ENCODE measurements at regions not wholly inside any gene's neighbourhood (a gene's known extent, or its start where the extent isn't known, plus 50 kb on each side); places are given as distances from the start of the nearest gene placed in this dataset.
"Not testable (repeated sequence)": the region's sequence is repeated elsewhere in the genome, so short reads cannot be mapped to it uniquely, and the experiment has no call there.

GRCh38 chr5:58314356-58315210, 145.3 kb downstream of the PLK2 start:
- no peak for ATAC-seq
- H3K4me3 ChIP-seq, result no peak overlapping the region
- no peaks in the 10 kb centered on the region for H3K9me3 ChIP-seq
- no peak overlapping the region for H3K27ac ChIP-seq
- no peak for DNase-seq
- H3K36me3 ChIP-seq (replicated peaks in 1 of 2; ENCODE audit: insufficient read depth in 1 of 2, low read depth in 2 of 2), result no peaks in the 10 kb centered on the region
- 75 to 83% methylated on average over 4 of the region's 4 CpGs for WGBS, 2 donors
- no peak for TF ChIP-seq POLR2A (IDR thresholded peaks at IDR 0.05)
- TF ChIP-seq, protein P1, sequence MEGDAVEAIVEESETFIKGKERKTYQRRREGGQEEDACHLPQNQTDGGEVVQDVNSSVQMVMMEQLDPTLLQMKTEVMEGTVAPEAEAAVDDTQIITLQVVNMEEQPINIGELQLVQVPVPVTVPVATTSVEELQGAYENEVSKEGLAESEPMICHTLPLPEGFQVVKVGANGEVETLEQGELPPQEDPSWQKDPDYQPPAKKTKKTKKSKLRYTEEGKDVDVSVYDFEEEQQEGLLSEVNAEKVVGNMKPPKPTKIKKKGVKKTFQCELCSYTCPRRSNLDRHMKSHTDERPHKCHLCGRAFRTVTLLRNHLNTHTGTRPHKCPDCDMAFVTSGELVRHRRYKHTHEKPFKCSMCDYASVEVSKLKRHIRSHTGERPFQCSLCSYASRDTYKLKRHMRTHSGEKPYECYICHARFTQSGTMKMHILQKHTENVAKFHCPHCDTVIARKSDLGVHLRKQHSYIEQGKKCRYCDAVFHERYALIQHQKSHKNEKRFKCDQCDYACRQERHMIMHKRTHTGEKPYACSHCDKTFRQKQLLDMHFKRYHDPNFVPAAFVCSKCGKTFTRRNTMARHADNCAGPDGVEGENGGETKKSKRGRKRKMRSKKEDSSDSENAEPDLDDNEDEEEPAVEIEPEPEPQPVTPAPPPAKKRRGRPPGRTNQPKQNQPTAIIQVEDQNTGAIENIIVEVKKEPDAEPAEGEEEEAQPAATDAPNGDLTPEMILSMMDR (IDR thresholded peaks at IDR 0.05), result no peak
- intact Hi-C loops (cut with DNase I), result no loop called here
- H3K4me1 ChIP-seq, result no peaks in the 10 kb centered on the region
- no peaks in the 10 kb centered on the region for H3K27me3 ChIP-seq

- TF ChIP-seq POLR2A (IDR thresholded peaks at IDR 0.05), result no peak
- TF ChIP-seq, protein P1 (IDR thresholded peaks at IDR 0.05), result no peak
- ATAC-seq, result no peak
- 76 to 88% methylated on average over 5 of the region's 5 CpGs for WGBS, 2 donors
- H3K4me3 ChIP-seq, result no peak overlapping the region
- no peak overlapping the region for H3K27ac ChIP-seq
- DNase-seq, result no peak
- no peaks in the 10 kb centered on the region for H3K4me1 ChIP-seq
- no peaks in the 10 kb centered on the region for H3K36me3 ChIP-seq (replicated peaks in 1 of 2; ENCODE audit: insufficient read depth in 1 of 2, low read depth in 2 of 2)
- intact Hi-C loops (cut with DNase I), result no loop called here
- no peaks in the 10 kb centered on the region for H3K9me3 ChIP-seq
- H3K27me3 ChIP-seq, result no peaks in the 10 kb centered on the region
Observed at GRCh38 chr5:58312299-58312698, 147.6 kb downstream of the PLK2 start.

DNA sequence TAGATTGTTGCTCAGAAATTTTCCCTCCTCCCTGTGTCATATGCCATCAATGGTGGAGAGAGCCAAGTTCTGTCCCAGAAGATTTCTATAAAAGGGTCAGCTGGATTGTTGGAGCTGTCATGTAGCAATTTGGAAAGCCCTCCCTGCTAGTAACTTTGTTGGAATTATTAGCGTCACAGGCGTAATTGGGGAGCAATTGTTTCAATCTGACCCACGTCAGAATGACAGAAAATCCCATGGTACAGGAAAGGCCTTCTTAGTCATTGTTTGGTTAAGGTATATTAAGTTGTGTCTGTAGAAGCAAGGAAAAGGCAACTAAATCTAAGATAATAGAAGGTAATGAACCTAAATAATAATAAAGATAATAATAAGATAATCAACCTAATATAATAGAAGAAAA, 148.4 kb downstream of the PLK2 start:
- H3K4me1 ChIP-seq, result no peaks in the 10 kb centered on the region
- no peak for ATAC-seq
- 93 to 97% methylated on average over 3 of the region's 3 CpGs for WGBS, 2 donors
- intact Hi-C loops (cut with DNase I), result no loop called here
- no peak overlapping the region for H3K4me3 ChIP-seq
- TF ChIP-seq, protein P1 (IDR thresholded peaks at IDR 0.05), result no peak
- TF ChIP-seq POLR2A (IDR thresholded peaks at IDR 0.05), result no peak
- no peaks in the 10 kb centered on the region for H3K36me3 ChIP-seq (replicated peaks in 1 of 2; ENCODE audit: insufficient read depth in 1 of 2, low read depth in 2 of 2)
- no peak overlapping the region for H3K27ac ChIP-seq
- no peaks in the 10 kb centered on the region for H3K27me3 ChIP-seq
- no peaks in the 10 kb centered on the region for H3K9me3 ChIP-seq
- DNase-seq, result no peak

- DNase-seq; H3K27me3 ChIP-seq; H3K9me3 ChIP-seq; H3K4me1 ChIP-seq; ATAC-seq; H3K36me3 ChIP-seq (replicated peaks in 1 of 2; ENCODE audit: insufficient read depth in 1 of 2, low read depth in 2 of 2); H3K27ac ChIP-seq; intact Hi-C loops (cut with DNase I); H3K4me3 ChIP-seq: not testable (repeated sequence)
- 81 to 89% methylated on average over 2 of the region's 2 CpGs for WGBS, 2 donors
Observed at GRCh38 chr5:58308384-58308783, 151.5 kb downstream of the PLK2 start.

GRCh38 chr5:58300346-58300895, 159.5 kb downstream of the PLK2 start:
- H3K9me3 ChIP-seq, result no peaks in the 10 kb centered on the region
- no peaks in the 10 kb centered on the region for H3K4me1 ChIP-seq
- TF ChIP-seq POLR2A (IDR thresholded peaks at IDR 0.05), result no peak
- TF ChIP-seq, protein P1 (IDR thresholded peaks at IDR 0.05), result no peak
- no peak overlapping the region for H3K4me3 ChIP-seq
- H3K27ac ChIP-seq, result no peak overlapping the region
- 82 to 90% methylated on average over 2 of the region's 2 CpGs for WGBS, 2 donors
- no peak for DNase-seq
- intact Hi-C loops (cut with DNase I), result no loop called here
- no peaks in the 10 kb centered on the region for H3K27me3 ChIP-seq
- no peak for ATAC-seq
- H3K36me3 ChIP-seq (replicated peaks in 1 of 2; ENCODE audit: insufficient read depth in 1 of 2, low read depth in 2 of 2), result no peaks in the 10 kb centered on the region
